ENCODE measurements at regions not wholly inside any gene's neighbourhood (a gene's known extent, or its start where the extent isn't known, plus 50 kb on each side); places are given as distances from the start of the nearest gene placed in this dataset.
"Not testable (repeated sequence)": the region's sequence is repeated elsewhere in the genome, so short reads cannot be mapped to it uniquely, and the experiment has no call there.

DNA sequence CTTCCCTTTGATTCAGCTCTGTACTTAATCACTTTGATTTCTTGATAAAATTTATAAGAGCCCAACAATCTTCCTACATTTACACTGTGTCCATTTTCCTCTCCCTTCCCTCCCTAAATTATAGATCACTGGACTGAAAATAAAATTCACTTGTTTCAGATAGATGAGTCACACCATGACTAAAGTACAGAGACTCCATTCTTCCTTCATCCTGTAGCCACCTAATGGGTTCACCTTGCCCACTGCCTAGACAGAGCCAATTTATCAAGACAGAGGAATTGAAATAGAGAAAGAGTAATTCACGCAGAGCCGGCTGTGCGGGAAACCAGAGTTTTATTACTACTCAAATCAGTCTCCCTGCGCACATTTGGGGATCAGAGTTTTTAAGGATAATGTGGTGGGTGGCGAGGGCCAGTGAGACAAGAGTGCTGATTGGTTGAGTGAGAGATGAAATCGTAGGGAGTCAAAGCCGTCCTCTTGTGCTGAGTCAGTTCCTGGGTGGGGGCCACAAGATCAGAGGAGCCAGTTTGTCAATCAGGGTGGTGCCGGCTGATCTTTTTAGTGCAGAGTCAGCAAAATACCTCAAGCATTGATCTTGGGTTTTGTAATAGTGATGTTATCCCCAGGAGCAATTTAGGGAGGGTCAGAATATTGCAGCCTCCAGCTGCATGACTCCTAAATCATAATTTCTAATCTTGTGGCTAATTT is 71.3 kb upstream of the MED14 start:
- no peaks in the 10 kb centered on the region for H3K4me1 ChIP-seq (ENCODE audit: low read length)
- no peak overlapping the region for H2AFZ ChIP-seq (ENCODE audit: low read depth, low read length)
- H3K4me2 ChIP-seq (ENCODE audit: low read length) = no peak overlapping the region
- no peak overlapping the region for H3K9ac ChIP-seq (ENCODE audit: low read length)
- H3K4me3 ChIP-seq (ENCODE audit: low read length) = no peak overlapping the region
- H4K20me1 ChIP-seq (ENCODE audit: insufficient read depth, low read length) = no peaks in the 10 kb centered on the region
- no peak overlapping the region for H3K27ac ChIP-seq (ENCODE audit: low read length)
- H3K27me3 ChIP-seq (ENCODE audit: low read depth, low read length) = no peaks in the 10 kb centered on the region
- TF ChIP-seq EZH2phosphoT487 (IDR thresholded peaks at IDR 0.05; ENCODE audit: low read depth) (no peak), CTCF (IDR thresholded peaks at IDR 0.05; ENCODE audit: low read depth, low read length) (no peak)
- H3K79me2 ChIP-seq (ENCODE audit: low read length) = no peaks in the 10 kb centered on the region
- no peaks in the 10 kb centered on the region for H3K9me3 ChIP-seq (ENCODE audit: insufficient read depth, low read length)
- H3K36me3 ChIP-seq (replicated peaks; ENCODE audit: low read depth, low read length) = no peaks in the 10 kb centered on the region

DNA sequence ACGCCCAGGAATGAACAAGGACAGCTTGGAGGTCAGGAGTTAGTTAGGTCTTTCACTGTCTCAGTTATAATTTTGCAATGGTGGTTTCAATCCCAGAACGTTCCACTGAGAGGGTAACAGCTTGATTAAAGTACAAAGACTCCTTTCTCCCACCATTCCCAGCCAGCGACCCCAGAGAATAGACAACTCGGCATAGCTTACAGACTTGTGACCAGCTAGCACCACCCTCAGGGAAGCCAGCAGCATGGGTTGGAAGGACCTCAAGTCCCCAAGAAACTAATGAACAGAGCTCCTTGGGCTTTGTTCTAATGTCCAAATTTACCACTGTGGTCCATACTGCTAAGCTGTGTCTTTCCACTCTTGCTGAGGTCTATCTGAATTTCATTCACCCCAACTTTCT is 72.0 kb upstream of the MED14 start:
- H3K27ac ChIP-seq (ENCODE audit: low read length) = no peak overlapping the region
- TF ChIP-seq EZH2phosphoT487 (IDR thresholded peaks at IDR 0.05; ENCODE audit: low read depth) (no peak), CTCF (IDR thresholded peaks at IDR 0.05; ENCODE audit: low read depth, low read length) (no peak)
- H3K9ac ChIP-seq (ENCODE audit: low read length) = no peak overlapping the region
- H3K27me3 ChIP-seq (ENCODE audit: low read depth, low read length) = no peaks in the 10 kb centered on the region
- no peaks in the 10 kb centered on the region for H3K4me1 ChIP-seq (ENCODE audit: low read length)
- no peak overlapping the region for H3K4me2 ChIP-seq (ENCODE audit: low read length)
- H3K9me3 ChIP-seq (ENCODE audit: insufficient read depth, low read length) = no peaks in the 10 kb centered on the region
- H3K4me3 ChIP-seq (ENCODE audit: low read length) = no peak overlapping the region
- no peaks in the 10 kb centered on the region for H3K79me2 ChIP-seq (ENCODE audit: low read length)
- H4K20me1 ChIP-seq (ENCODE audit: insufficient read depth, low read length) = no peaks in the 10 kb centered on the region
- H3K36me3 ChIP-seq (replicated peaks; ENCODE audit: low read depth, low read length) = no peaks in the 10 kb centered on the region
- H2AFZ ChIP-seq (ENCODE audit: low read depth, low read length) = no peak overlapping the region

GRCh38 chrX:40808203-40808602 is 72.9 kb upstream of the MED14 start:
- Histone ChIP-seq H2AFZ (ENCODE audit: low read depth, low read length) (no peak overlapping the region), H3K27ac (ENCODE audit: low read length) (no peak overlapping the region), H3K4me1 (ENCODE audit: low read length) (no peaks in the 10 kb centered on the region), H3K4me3 (ENCODE audit: low read length) (no peak overlapping the region), H3K27me3 (ENCODE audit: low read depth, low read length) (no peaks in the 10 kb centered on the region), H3K36me3 (replicated peaks; ENCODE audit: low read depth, low read length) (no peaks in the 10 kb centered on the region), H3K9me3 (ENCODE audit: insufficient read depth, low read length) (no peaks in the 10 kb centered on the region), H3K4me2 (ENCODE audit: low read length) (no peak overlapping the region), H3K9ac (ENCODE audit: low read length) (no peak overlapping the region), H4K20me1 (ENCODE audit: insufficient read depth, low read length) (no peaks in the 10 kb centered on the region), H3K79me2 (ENCODE audit: low read length) (no peaks in the 10 kb centered on the region)
- TF ChIP-seq EZH2phosphoT487 (IDR thresholded peaks at IDR 0.05; ENCODE audit: low read depth) = no peak
- TF ChIP-seq CTCF (IDR thresholded peaks at IDR 0.05; ENCODE audit: low read depth, low read length) = no peak

- Histone ChIP-seq H2AFZ (ENCODE audit: low read depth, low read length) (no peak overlapping the region), H3K9ac (ENCODE audit: low read length) (no peak overlapping the region), H3K27me3 (ENCODE audit: low read depth, low read length) (no peaks in the 10 kb centered on the region), H3K79me2 (ENCODE audit: low read length) (no peaks in the 10 kb centered on the region), H3K4me1 (ENCODE audit: low read length) (no peaks in the 10 kb centered on the region), H3K4me2 (ENCODE audit: low read length) (no peak overlapping the region), H4K20me1 (ENCODE audit: insufficient read depth, low read length) (no peaks in the 10 kb centered on the region), H3K36me3 (replicated peaks; ENCODE audit: low read depth, low read length) (no peaks in the 10 kb centered on the region), H3K4me3 (ENCODE audit: low read length) (no peak overlapping the region), H3K9me3 (ENCODE audit: insufficient read depth, low read length) (no peaks in the 10 kb centered on the region), H3K27ac (ENCODE audit: low read length) (no peak overlapping the region)
- TF ChIP-seq EZH2phosphoT487 (IDR thresholded peaks at IDR 0.05; ENCODE audit: low read depth) = no peak
- TF ChIP-seq CTCF (IDR thresholded peaks at IDR 0.05; ENCODE audit: low read depth, low read length) = no peak
Observed at GRCh38 chrX:40809210-40809609, 73.9 kb upstream of the MED14 start.

- not testable (repeated sequence) for H3K27ac ChIP-seq (ENCODE audit: low read length); H3K9ac ChIP-seq (ENCODE audit: low read length); H3K4me3 ChIP-seq (ENCODE audit: low read length); H3K36me3 ChIP-seq (replicated peaks; ENCODE audit: low read depth, low read length); H3K9me3 ChIP-seq (ENCODE audit: insufficient read depth, low read length); H3K4me2 ChIP-seq (ENCODE audit: low read length); H4K20me1 ChIP-seq (ENCODE audit: insufficient read depth, low read length); H2AFZ ChIP-seq (ENCODE audit: low read depth, low read length); H3K4me1 ChIP-seq (ENCODE audit: low read length); H3K79me2 ChIP-seq (ENCODE audit: low read length); H3K27me3 ChIP-seq (ENCODE audit: low read depth, low read length)
Observed at GRCh38 chrX:40815045-40815444, 79.7 kb upstream of the MED14 start.
